WTC11 (cell line): ENCODE measurements at regions not wholly inside any gene's neighbourhood (a gene's known extent, or its start where the extent isn't known, plus 50 kb on each side); places are given as distances from the start of the nearest gene placed in this dataset.

Source experiments
- ATAC-seq: fragments of 200-7000 bp; cut with Tn5 transposase; 2 replicates; pipeline ENCODE4 v1.10.0; 2021; ENCODE audit warnings: mild to moderate bottlenecking, moderate library complexity
- CTCF ChIA-PET: fragments of 300-600 bp; sonication (Branson Sonifier 250); formaldehyde crosslinking; loops from one replicate; lab custom pipeline; 2021; ENCODE audit warnings: antibody characterized with exemption; lab: Charles Lee
- POLR2A ChIA-PET: fragments of 350-600 bp; sonication (Branson Sonifier 250); formaldehyde crosslinking; loops from one replicate; lab custom pipeline; 2021; ENCODE audit warnings: antibody characterized with exemption; lab: Charles Lee
- DNase-seq: peaks from one replicate; pipeline ENCODE4 v3.0.0; 2021; ENCODE audit warnings: low spot score
- H3K27ac Mint-ChIP-seq: 2 replicates; pipeline ENCODE4 v1.8.0; 2021; ENCODE audit warnings: mixed read lengths
- H3K27me3 Mint-ChIP-seq: 2 replicates; pipeline ENCODE4 v1.8.0; 2021; ENCODE audit warnings: low read depth, mild to moderate bottlenecking, moderate library complexity, mixed read lengths
- H3K36me3 Mint-ChIP-seq: 2 replicates; pipeline ENCODE4 v1.8.0; 2021; ENCODE audit warnings: mixed read lengths
- H3K4me1 Mint-ChIP-seq: 2 replicates; pipeline ENCODE4 v1.8.0; 2022; ENCODE audit warnings: mixed read lengths
- H3K4me3 Mint-ChIP-seq: 2 replicates; pipeline ENCODE4 v1.8.0; 2021; ENCODE audit warnings: mild to moderate bottlenecking, moderate library complexity, mixed read lengths
- H3K9me3 Mint-ChIP-seq: 2 replicates; pipeline ENCODE4 v1.8.0; 2021; ENCODE audit warnings: mixed read lengths
- ATF1 ChIP-seq: sonication (generic); formaldehyde crosslinking; IDR thresholded peaks from 2 replicates; pipeline ENCODE4 v1.8.1; 2023; ENCODE audit warnings: mild to moderate bottlenecking, moderate library complexity, missing genetic modification reagents
- CBFB ChIP-seq: sonication (generic); formaldehyde crosslinking; IDR thresholded peaks from 2 replicates; pipeline ENCODE4 v1.8.1; 2022; ENCODE audit warnings: mild to moderate bottlenecking, low read depth, missing genetic modification reagents
- FOXP1 ChIP-seq: sonication (generic); formaldehyde crosslinking; IDR thresholded peaks from 2 replicates; pipeline ENCODE4 v1.8.0; 2022; ENCODE audit warnings: missing genetic modification reagents, mild to moderate bottlenecking, moderate library complexity, borderline replicate concordance
- GRHL2 ChIP-seq: fragments of 250-450 bp; sonication (Bioruptor Pico); IDR thresholded peaks from 2 replicates; pipeline ENCODE4 v1.8.0; 2022; ENCODE audit warnings: mild to moderate bottlenecking, moderate library complexity; ENCODE audit not compliant: insufficient replicate concordance, severe bottlenecking
- JUN ChIP-seq: sonication (generic); formaldehyde crosslinking; IDR thresholded peaks from 2 replicates; pipeline ENCODE4 v1.8.0; 2023; ENCODE audit warnings: mild to moderate bottlenecking, missing genetic modification reagents
- MYBL2 ChIP-seq: sonication (generic); formaldehyde crosslinking; IDR thresholded peaks from 2 replicates; pipeline ENCODE4 v1.8.1; 2023; ENCODE audit warnings: mild to moderate bottlenecking, moderate library complexity, missing genetic modification reagents
- NFYB ChIP-seq: sonication (generic); formaldehyde crosslinking; conservative IDR thresholded peaks from 2 replicates; pipeline ENCODE4 v1.8.0; 2022; ENCODE audit warnings: low read depth, missing genetic modification reagents
- NR1H2 ChIP-seq: sonication (generic); formaldehyde crosslinking; IDR thresholded peaks from 2 replicates; pipeline ENCODE4 v1.9.0; 2021; ENCODE audit warnings: mild to moderate bottlenecking, moderate library complexity, missing genetic modification reagents
- RELA ChIP-seq: sonication (generic); formaldehyde crosslinking; IDR thresholded peaks from 2 replicates; pipeline ENCODE4 v1.8.1; 2022; ENCODE audit warnings: missing genetic modification reagents, mild to moderate bottlenecking, borderline replicate concordance
- SMAD3 ChIP-seq: sonication (generic); formaldehyde crosslinking; IDR thresholded peaks from 2 replicates; pipeline ENCODE4 v1.8.0; 2022; ENCODE audit warnings: missing genetic modification reagents, mild to moderate bottlenecking, borderline replicate concordance
- TEAD4 ChIP-seq: sonication (generic); formaldehyde crosslinking; IDR thresholded peaks from 2 replicates; pipeline ENCODE4 v1.8.0; 2022; ENCODE audit warnings: mild to moderate bottlenecking, missing genetic modification reagents
- ZNF121 ChIP-seq: sonication (generic); formaldehyde crosslinking; IDR thresholded peaks from 2 replicates; pipeline ENCODE4 v1.8.0; 2023; ENCODE audit warnings: missing genetic modification reagents
- ZNF232 ChIP-seq: sonication (generic); formaldehyde crosslinking; IDR thresholded peaks from 2 replicates; pipeline ENCODE4 v1.8.0; 2022; ENCODE audit warnings: mild to moderate bottlenecking, missing genetic modification reagents
- ZNF263 ChIP-seq: sonication (generic); formaldehyde crosslinking; IDR thresholded peaks from 2 replicates; pipeline ENCODE4 v1.8.1; 2022; ENCODE audit warnings: low read depth, mild to moderate bottlenecking, moderate library complexity, missing genetic modification reagents
- ZNF317 ChIP-seq: sonication (generic); formaldehyde crosslinking; IDR thresholded peaks from 2 replicates; pipeline ENCODE4 v1.8.1; 2023; ENCODE audit warnings: low read depth, mild to moderate bottlenecking, moderate library complexity, missing genetic modification reagents, borderline replicate concordance
- ZNF396 ChIP-seq: fragments of 250-450 bp; sonication (Bioruptor Pico); IDR thresholded peaks from 2 replicates; pipeline ENCODE4 v1.8.0; 2021; ENCODE audit warnings: mild to moderate bottlenecking, moderate library complexity, borderline replicate concordance
- ZNF416 ChIP-seq: fragments of 250-450 bp; sonication (Bioruptor Pico); IDR thresholded peaks from 2 replicates; pipeline ENCODE4 v1.9.0; 2021; ENCODE audit warnings: mild to moderate bottlenecking, inconsistent platforms
- TF ChIP-seq, protein P1 (sequence below): fragments of 250-450 bp; sonication (Bioruptor Pico); IDR thresholded peaks from 2 replicates; pipeline ENCODE4 v1.9.0; 2021; ENCODE audit warnings: mild to moderate bottlenecking, borderline replicate concordance
- TF ChIP-seq, protein P2 (sequence below): sonication (generic); formaldehyde crosslinking; IDR thresholded peaks from 2 replicates; pipeline ENCODE4 v1.8.0; 2023; ENCODE audit warnings: mild to moderate bottlenecking, missing genetic modification reagents
- TF ChIP-seq, protein P3 (sequence below): sonication (generic); formaldehyde crosslinking; conservative IDR thresholded peaks from 2 replicates; pipeline ENCODE4 v1.8.1; 2022; ENCODE audit warnings: mild to moderate bottlenecking, missing genetic modification reagents
- TF ChIP-seq, protein P4 (sequence below): sonication (generic); formaldehyde crosslinking; IDR thresholded peaks from 2 replicates; pipeline ENCODE4 v1.8.1; 2023; ENCODE audit warnings: mild to moderate bottlenecking, missing genetic modification reagents, moderate library complexity
- TF ChIP-seq, protein P5 (sequence below): fragments of 250-450 bp; sonication (Bioruptor Pico); conservative IDR thresholded peaks from 2 replicates; pipeline ENCODE4 v1.9.0; 2021; ENCODE audit warnings: mild to moderate bottlenecking
- TF ChIP-seq, protein P6 (sequence below): sonication (generic); formaldehyde crosslinking; IDR thresholded peaks from 2 replicates; pipeline ENCODE4 v1.8.1; 2022; ENCODE audit warnings: mild to moderate bottlenecking, missing genetic modification reagents, moderate library complexity, borderline replicate concordance

DNA sequence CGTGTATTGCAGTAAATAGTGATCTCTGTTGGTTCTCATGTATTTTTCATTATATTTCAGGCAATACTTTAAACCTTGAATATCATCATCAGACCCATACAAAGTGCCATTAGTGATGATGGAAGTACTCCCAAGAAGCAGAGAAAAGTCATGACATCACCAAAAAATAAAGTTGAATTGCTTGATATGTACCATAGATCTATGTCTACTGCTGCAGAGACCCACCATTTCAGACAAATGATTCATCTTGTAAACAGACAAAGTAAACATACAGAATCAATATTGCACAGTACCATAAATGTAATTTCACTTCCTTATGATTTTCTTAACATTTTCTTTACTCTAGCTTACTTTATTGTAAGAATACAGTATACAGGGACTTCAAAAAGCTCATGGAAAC lies 347.8 kb downstream of the IPMK start (continued):
- TF ChIP-seq, protein P1, sequence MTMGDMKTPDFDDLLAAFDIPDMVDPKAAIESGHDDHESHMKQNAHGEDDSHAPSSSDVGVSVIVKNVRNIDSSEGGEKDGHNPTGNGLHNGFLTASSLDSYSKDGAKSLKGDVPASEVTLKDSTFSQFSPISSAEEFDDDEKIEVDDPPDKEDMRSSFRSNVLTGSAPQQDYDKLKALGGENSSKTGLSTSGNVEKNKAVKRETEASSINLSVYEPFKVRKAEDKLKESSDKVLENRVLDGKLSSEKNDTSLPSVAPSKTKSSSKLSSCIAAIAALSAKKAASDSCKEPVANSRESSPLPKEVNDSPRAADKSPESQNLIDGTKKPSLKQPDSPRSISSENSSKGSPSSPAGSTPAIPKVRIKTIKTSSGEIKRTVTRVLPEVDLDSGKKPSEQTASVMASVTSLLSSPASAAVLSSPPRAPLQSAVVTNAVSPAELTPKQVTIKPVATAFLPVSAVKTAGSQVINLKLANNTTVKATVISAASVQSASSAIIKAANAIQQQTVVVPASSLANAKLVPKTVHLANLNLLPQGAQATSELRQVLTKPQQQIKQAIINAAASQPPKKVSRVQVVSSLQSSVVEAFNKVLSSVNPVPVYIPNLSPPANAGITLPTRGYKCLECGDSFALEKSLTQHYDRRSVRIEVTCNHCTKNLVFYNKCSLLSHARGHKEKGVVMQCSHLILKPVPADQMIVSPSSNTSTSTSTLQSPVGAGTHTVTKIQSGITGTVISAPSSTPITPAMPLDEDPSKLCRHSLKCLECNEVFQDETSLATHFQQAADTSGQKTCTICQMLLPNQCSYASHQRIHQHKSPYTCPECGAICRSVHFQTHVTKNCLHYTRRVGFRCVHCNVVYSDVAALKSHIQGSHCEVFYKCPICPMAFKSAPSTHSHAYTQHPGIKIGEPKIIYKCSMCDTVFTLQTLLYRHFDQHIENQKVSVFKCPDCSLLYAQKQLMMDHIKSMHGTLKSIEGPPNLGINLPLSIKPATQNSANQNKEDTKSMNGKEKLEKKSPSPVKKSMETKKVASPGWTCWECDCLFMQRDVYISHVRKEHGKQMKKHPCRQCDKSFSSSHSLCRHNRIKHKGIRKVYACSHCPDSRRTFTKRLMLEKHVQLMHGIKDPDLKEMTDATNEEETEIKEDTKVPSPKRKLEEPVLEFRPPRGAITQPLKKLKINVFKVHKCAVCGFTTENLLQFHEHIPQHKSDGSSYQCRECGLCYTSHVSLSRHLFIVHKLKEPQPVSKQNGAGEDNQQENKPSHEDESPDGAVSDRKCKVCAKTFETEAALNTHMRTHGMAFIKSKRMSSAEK (CRISPR knock-in tag), result no peak

DNA sequence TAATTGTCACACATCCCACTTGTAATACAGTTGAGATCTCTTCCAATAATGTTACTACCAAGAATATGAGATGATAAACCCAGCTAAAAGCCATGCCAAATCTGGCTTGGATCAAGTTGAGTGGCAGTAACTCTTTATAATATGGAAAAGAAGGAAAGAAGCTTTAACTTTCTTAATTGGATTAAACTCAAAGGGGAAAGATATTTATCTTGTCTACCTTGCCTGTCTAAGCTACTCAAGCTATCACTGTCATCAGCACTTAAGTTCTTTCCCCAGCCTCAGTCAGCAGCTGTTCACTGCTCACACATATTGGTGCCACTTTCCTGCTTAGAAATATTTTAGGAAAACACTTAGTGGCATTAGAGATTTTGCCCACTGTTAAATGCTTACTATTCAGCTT lies 350.7 kb downstream of the IPMK start:
- no peaks in the 10 kb centered on the region for H3K27me3 Mint-ChIP-seq
- peaks cover 19% of the 10 kb centered on the region for H3K4me1 Mint-ChIP-seq
- POLR2A ChIA-PET, result no interaction called here
- H3K4me3 Mint-ChIP-seq, result no peak overlapping the region
- TF ChIP-seq ZNF317 (no peak), ZNF232 (CRISPR knock-in tag) (no peak), ZNF263 (CRISPR knock-in tag) (no peak), ZNF396 (CRISPR knock-in tag) (no peak), NFYB (CRISPR knock-in tag) (no peak), ZNF121 (no peak), FOXP1 (CRISPR knock-in tag) (no peak), CBFB (no peak), JUN (no peak), GRHL2 (CRISPR knock-in tag) (no peak), SMAD3 (CRISPR knock-in tag) (no peak), ZNF416 (CRISPR knock-in tag) (no peak), RELA (CRISPR knock-in tag) (no peak)
- TF ChIP-seq, protein P2, sequence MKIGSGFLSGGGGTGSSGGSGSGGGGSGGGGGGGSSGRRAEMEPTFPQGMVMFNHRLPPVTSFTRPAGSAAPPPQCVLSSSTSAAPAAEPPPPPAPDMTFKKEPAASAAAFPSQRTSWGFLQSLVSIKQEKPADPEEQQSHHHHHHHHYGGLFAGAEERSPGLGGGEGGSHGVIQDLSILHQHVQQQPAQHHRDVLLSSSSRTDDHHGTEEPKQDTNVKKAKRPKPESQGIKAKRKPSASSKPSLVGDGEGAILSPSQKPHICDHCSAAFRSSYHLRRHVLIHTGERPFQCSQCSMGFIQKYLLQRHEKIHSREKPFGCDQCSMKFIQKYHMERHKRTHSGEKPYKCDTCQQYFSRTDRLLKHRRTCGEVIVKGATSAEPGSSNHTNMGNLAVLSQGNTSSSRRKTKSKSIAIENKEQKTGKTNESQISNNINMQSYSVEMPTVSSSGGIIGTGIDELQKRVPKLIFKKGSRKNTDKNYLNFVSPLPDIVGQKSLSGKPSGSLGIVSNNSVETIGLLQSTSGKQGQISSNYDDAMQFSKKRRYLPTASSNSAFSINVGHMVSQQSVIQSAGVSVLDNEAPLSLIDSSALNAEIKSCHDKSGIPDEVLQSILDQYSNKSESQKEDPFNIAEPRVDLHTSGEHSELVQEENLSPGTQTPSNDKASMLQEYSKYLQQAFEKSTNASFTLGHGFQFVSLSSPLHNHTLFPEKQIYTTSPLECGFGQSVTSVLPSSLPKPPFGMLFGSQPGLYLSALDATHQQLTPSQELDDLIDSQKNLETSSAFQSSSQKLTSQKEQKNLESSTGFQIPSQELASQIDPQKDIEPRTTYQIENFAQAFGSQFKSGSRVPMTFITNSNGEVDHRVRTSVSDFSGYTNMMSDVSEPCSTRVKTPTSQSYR (CRISPR knock-in tag), result no peak
- H3K36me3 Mint-ChIP-seq, result no peaks in the 10 kb centered on the region
- H3K9me3 Mint-ChIP-seq, result no peaks in the 10 kb centered on the region
- DNase-seq, result no peak
- no peak for ATAC-seq
- CTCF ChIA-PET, result no interaction called here
- H3K27ac Mint-ChIP-seq, result no peak overlapping the region

DNA sequence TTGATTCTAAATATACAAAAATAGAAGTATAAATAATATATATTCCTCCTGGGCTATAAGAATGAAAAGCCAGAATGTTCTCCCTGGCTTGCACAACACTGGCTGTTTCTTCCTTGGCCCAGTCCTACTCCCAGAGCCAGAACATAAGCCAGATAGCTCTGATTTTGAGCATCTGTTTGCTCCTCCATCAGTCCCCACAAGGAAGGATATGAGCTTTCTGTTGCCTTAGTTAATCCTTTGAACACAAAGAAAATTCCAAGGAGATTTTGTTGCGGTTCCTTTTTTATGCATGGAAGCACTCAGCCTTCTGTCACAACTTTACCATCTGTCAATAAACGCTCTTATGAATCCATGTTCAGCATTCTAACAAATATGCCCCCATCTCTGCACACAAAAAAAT lies 361.8 kb downstream of the IPMK start:
- peaks cover 12% of the 10 kb centered on the region for H3K36me3 Mint-ChIP-seq
- ChIA-PET POLR2A (no interaction called here), CTCF (no interaction called here)
- DNase-seq (no peak), ATAC-seq (no peak)
- no peak overlapping the region for H3K27ac Mint-ChIP-seq
- peaks cover 5% of the 10 kb centered on the region for H3K4me1 Mint-ChIP-seq
- no peak overlapping the region for H3K4me3 Mint-ChIP-seq
- no peaks in the 10 kb centered on the region for H3K27me3 Mint-ChIP-seq
- peaks cover 13% of the 10 kb centered on the region for H3K9me3 Mint-ChIP-seq
- TF ChIP-seq, protein P3, sequence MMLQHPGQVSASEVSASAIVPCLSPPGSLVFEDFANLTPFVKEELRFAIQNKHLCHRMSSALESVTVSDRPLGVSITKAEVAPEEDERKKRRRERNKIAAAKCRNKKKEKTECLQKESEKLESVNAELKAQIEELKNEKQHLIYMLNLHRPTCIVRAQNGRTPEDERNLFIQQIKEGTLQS (CRISPR knock-in tag), result no peak
- TF ChIP-seq NR1H2 (CRISPR knock-in tag), result no peak
- no peak for TF ChIP-seq ZNF121
- TF ChIP-seq RELA (CRISPR knock-in tag), result no peak
- TF ChIP-seq, protein P4, sequence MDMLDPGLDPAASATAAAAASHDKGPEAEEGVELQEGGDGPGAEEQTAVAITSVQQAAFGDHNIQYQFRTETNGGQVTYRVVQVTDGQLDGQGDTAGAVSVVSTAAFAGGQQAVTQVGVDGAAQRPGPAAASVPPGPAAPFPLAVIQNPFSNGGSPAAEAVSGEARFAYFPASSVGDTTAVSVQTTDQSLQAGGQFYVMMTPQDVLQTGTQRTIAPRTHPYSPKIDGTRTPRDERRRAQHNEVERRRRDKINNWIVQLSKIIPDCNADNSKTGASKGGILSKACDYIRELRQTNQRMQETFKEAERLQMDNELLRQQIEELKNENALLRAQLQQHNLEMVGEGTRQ (CRISPR knock-in tag), result no peak
- TF ChIP-seq, protein P5, sequence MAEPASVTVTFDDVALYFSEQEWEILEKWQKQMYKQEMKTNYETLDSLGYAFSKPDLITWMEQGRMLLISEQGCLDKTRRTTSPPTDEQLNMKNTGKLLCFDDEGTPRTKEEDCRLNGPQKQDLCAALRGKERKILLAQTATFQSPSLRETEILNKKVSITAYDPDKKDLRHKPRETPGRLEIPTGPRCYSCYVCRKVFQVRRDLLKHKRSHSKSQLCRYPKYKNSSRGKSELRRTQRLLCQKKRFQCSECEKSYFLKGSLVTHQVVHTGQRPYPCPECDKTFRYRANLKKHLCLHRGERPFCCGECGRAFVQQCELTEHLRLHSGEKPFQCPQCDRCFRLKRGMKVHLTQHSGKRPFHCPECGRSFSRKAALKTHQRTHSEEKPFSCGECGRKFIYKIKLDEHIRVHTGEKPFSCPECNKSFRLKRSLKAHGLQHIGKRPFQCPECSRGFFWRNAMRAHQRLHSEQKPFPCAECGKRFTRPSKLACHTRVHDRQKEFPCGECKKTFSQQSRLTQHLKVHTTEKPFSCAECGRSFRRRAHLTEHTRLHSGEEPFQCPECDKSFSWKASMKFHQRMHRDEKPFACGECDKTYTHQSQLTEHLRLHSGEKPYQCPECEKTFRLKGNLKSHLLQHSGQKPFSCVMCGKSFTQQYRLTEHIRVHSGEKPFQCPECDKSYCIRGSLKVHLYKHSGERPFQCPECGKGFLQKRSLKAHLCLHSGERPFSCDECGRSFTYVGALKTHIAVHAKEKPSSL, result no peak
- no peak for TF ChIP-seq MYBL2 (CRISPR knock-in tag)
- TF ChIP-seq TEAD4, result no peak
- TF ChIP-seq FOXP1 (CRISPR knock-in tag), result no peak
- TF ChIP-seq ATF1 (CRISPR knock-in tag), result no peak
- TF ChIP-seq, protein P6, sequence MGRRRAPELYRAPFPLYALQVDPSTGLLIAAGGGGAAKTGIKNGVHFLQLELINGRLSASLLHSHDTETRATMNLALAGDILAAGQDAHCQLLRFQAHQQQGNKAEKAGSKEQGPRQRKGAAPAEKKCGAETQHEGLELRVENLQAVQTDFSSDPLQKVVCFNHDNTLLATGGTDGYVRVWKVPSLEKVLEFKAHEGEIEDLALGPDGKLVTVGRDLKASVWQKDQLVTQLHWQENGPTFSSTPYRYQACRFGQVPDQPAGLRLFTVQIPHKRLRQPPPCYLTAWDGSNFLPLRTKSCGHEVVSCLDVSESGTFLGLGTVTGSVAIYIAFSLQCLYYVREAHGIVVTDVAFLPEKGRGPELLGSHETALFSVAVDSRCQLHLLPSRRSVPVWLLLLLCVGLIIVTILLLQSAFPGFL (CRISPR knock-in tag), result no peak
